B cell (primary cell): ENCODE measurements at regions not wholly inside any gene's neighbourhood (a gene's known extent, or its start where the extent isn't known, plus 50 kb on each side); places are given as distances from the start of the nearest gene placed in this dataset.

ENCODE experiments used
- ATAC-seq: fragments of 200-7000 bp; cut with Tn5 transposase; one replicate; pipeline ENCODE4 v1.10.0; 2021; ENCODE audit warnings: low read depth, mild to moderate bottlenecking, moderate number of reproducible peaks, moderate library complexity
- CTCF ChIA-PET: fragments of 350-600 bp; sonication (Branson Sonifier 250); formaldehyde crosslinking; loops from one replicate; lab custom pipeline; 2021; ENCODE audit warnings: antibody characterized with exemption, inconsistent platforms; lab: Charles Lee
- POLR2A ChIA-PET: fragments of 350-600 bp; sonication (Branson Sonifier 250); formaldehyde crosslinking; loops from one replicate; lab custom pipeline; 2021; ENCODE audit warnings: antibody characterized with exemption; lab: Charles Lee
- DNase-seq: peaks from one replicate; pipeline ENCODE4 v3.0.0; 2013
- H2AFZ ChIP-seq: 2 replicates; pipeline ENCODE4 v1.6.1; 2012; ENCODE audit warnings: mild to moderate bottlenecking, low read depth, low read length; ENCODE audit not compliant: insufficient read depth, poor library complexity, severe bottlenecking
- H3K27ac ChIP-seq, 2 donors: 1 replicate in 1 of 2; 2 replicates in 1 of 2; pipeline ENCODE4 v1.5.1; 2012 to 2013; ENCODE audit warnings: low read length in 2 of 2, mild to moderate bottlenecking in 2 of 2, moderate library complexity in 1 of 2
- H3K27me3 ChIP-seq, 4 experiments: fragments of 200-600 bp in 1 of 4; sonication (generic) in 1 of 4; replicated peaks in 1 of 4; 1 replicate in 2 of 4; 2 replicates in 2 of 4; pipeline versions ENCODE4 v1.6.1 to v1.7.0; 2013 to 2016; ENCODE audit warnings: low read length in 3 of 4, mild to moderate bottlenecking in 2 of 4, mixed read lengths in 1 of 4, moderate library complexity in 1 of 4; ENCODE audit not compliant: insufficient read depth in 4 of 4, control insufficient read depth in 3 of 4; ENCODE audit errors: control extremely low read depth in 1 of 4
- H3K36me3 ChIP-seq, 2 experiments: replicated peaks in 1 of 2; 1 replicate in 1 of 2; 2 replicates in 1 of 2; pipeline versions ENCODE4 v1.6.1 to v1.7.1; 2013; ENCODE audit warnings: low read length in 1 of 2; ENCODE audit not compliant: insufficient read depth in 2 of 2, control insufficient read depth in 1 of 2; ENCODE audit errors: control extremely low read depth in 1 of 2, extremely low read depth in 1 of 2
- H3K4me1 ChIP-seq, 2 donors: fragments of 200-600 bp in 1 of 2; sonication (generic) in 1 of 2; 1 replicate in 1 of 2; 2 replicates in 1 of 2; pipeline versions ENCODE4 v1.5.1 to v1.6.1; 2013 to 2017; ENCODE audit warnings: low read length in 2 of 2; ENCODE audit not compliant: control insufficient read depth in 2 of 2, insufficient read depth in 2 of 2
- H3K4me2 ChIP-seq: replicated peaks from 2 replicates; pipeline ENCODE3; 2012; ENCODE audit warnings: mild to moderate bottlenecking, low read depth, low read length; ENCODE audit not compliant: poor library complexity, severe bottlenecking
- H3K4me3 ChIP-seq, 5 experiments: fragments of 200-600 bp in 1 of 5; sonication (generic) in 1 of 5; 1 replicate in 3 of 5; 2 replicates in 2 of 5; pipeline versions ENCODE4 v1.5.1 to v1.7.0; 2011 to 2016; ENCODE audit warnings: low read length in 4 of 5, mild to moderate bottlenecking in 4 of 5, low read depth in 2 of 5, control low read depth in 1 of 5, moderate library complexity in 1 of 5; ENCODE audit not compliant: insufficient read depth in 1 of 5; ENCODE audit errors: control extremely low read depth in 1 of 5, extremely low read depth in 1 of 5
- H3K79me2 ChIP-seq: fragments of 200-600 bp; sonication (generic); one replicate; pipeline ENCODE4 v1.6.0; 2016; ENCODE audit warnings: low read length; ENCODE audit not compliant: control insufficient read depth, insufficient read depth
- H3K9ac ChIP-seq: fragments of 200-600 bp; sonication (generic); 2 replicates; pipeline ENCODE4 v1.6.1; 2017; ENCODE audit warnings: mild to moderate bottlenecking, low read length, moderate library complexity
- H3K9me3 ChIP-seq, 3 donors: one replicate each; pipeline versions ENCODE4 v1.6.1 to v1.7.1; 2013; ENCODE audit warnings: low read length in 2 of 3; ENCODE audit not compliant: control insufficient read depth in 2 of 3, insufficient read depth in 1 of 3; ENCODE audit errors: control extremely low read depth in 1 of 3
- H4K20me1 ChIP-seq: 2 replicates; pipeline ENCODE4 v1.6.0; 2012; ENCODE audit warnings: mild to moderate bottlenecking, low read length; ENCODE audit not compliant: insufficient read depth, control insufficient read depth, poor library complexity, severe bottlenecking
- H3K27ac Mint-ChIP-seq: one replicate; pipeline ENCODE4 v1.8.0; 2021; ENCODE audit warnings: mixed read lengths
- H3K27me3 Mint-ChIP-seq: one replicate; pipeline ENCODE4 v1.8.0; 2021; ENCODE audit warnings: mixed read lengths
- H3K4me1 Mint-ChIP-seq: one replicate; pipeline ENCODE4 v1.8.0; 2021; ENCODE audit warnings: mixed read lengths
- H3K4me3 Mint-ChIP-seq: one replicate; pipeline ENCODE4 v1.8.0; 2021; ENCODE audit warnings: mixed read lengths
- H3K9me3 Mint-ChIP-seq: one replicate; pipeline ENCODE4 v1.8.0; 2022; ENCODE audit warnings: mixed read lengths; ENCODE audit not compliant: insufficient read depth
- EZH2 ChIP-seq: IDR thresholded peaks from 2 replicates; pipeline ENCODE4 v1.6.1; 2012; ENCODE audit warnings: borderline replicate concordance, low read depth, mild to moderate bottlenecking, moderate library complexity, low read length; ENCODE audit not compliant: insufficient read depth, poor library complexity, severe bottlenecking
- WGBS: methylation state at CpG from one replicate; pipeline ENCODE4 v1.1.5; 2013; ENCODE audit warnings: missing lambda C conversion rate; ENCODE audit not compliant: insufficient coverage; 5-methylcytosine and 5-hydroxymethylcytosine counted together
- intact Hi-C: fragments of 100-400 bp; cut with micrococcal nuclease; formaldehyde crosslinking; loops from one replicate; pipeline ENCODE4 v1.10.0; 2022
- TF ChIP-seq, protein P1 (sequence below): fragments of 200-600 bp; IDR thresholded peaks from one replicate; pipeline ENCODE4 v1.8.0; 2022; ENCODE audit warnings: antibody characterized with exemption, mild to moderate bottlenecking

DNA sequence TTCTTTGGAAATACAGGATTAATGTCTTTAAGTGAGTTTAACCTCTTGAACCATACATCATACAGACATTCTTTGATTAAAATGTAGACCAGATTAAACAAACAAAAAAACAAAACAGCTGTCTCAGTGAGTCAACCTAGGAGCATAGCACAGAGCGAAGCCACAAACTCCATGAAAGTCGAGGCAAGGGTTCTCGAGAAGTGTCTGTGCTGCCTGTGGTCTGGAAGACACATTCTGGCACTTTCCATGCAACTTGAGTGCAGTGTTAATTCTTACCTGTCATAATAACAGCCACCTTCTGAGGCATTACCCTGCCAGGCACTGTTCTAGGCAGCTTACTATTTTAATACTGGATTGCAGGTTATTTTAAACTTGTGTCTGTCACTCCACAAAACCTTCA is 435.5 kb upstream of the MMADHC start:
- Histone ChIP-seq H3K9ac (no peak overlapping the region), H4K20me1 (no peaks in the 10 kb centered on the region), H3K4me2 (no peak overlapping the region), H3K4me3 (no peak overlapping the region), H2AFZ (no peak overlapping the region), H3K4me1 (no peaks in the 10 kb centered on the region), H3K27me3 (no peaks in the 10 kb centered on the region), H3K79me2 (no peaks in the 10 kb centered on the region), H3K9me3 (no peaks in the 10 kb centered on the region), H3K36me3 (no peaks in the 10 kb centered on the region), H3K27ac (no peak overlapping the region)
- ChIA-PET POLR2A (no interaction called here), CTCF (no interaction called here)
- no peak for ATAC-seq
- intact Hi-C loops, result no loop called here
- TF ChIP-seq, protein P1, sequence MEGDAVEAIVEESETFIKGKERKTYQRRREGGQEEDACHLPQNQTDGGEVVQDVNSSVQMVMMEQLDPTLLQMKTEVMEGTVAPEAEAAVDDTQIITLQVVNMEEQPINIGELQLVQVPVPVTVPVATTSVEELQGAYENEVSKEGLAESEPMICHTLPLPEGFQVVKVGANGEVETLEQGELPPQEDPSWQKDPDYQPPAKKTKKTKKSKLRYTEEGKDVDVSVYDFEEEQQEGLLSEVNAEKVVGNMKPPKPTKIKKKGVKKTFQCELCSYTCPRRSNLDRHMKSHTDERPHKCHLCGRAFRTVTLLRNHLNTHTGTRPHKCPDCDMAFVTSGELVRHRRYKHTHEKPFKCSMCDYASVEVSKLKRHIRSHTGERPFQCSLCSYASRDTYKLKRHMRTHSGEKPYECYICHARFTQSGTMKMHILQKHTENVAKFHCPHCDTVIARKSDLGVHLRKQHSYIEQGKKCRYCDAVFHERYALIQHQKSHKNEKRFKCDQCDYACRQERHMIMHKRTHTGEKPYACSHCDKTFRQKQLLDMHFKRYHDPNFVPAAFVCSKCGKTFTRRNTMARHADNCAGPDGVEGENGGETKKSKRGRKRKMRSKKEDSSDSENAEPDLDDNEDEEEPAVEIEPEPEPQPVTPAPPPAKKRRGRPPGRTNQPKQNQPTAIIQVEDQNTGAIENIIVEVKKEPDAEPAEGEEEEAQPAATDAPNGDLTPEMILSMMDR, result no peak
- TF ChIP-seq EZH2, result no peak
- Mint-ChIP-seq H3K27ac (no peak overlapping the region), H3K4me3 (no peak overlapping the region), H3K4me1 (no peaks in the 10 kb centered on the region), H3K9me3 (peaks cover 2% of the 10 kb centered on the region), H3K27me3 (no peaks in the 10 kb centered on the region)
- 94% methylated on average over 3 of the region's 3 CpGs for WGBS
- DNase-seq, result no peak

- no peak overlapping the region for H3K4me3 Mint-ChIP-seq
- no peaks in the 10 kb centered on the region for H3K36me3 ChIP-seq
- H3K4me1 Mint-ChIP-seq, result no peaks in the 10 kb centered on the region
- ChIA-PET CTCF (no interaction called here), POLR2A (no interaction called here)
- WGBS, result no CpG with 5 or more reads among the region's 5 CpGs
- H3K27me3 ChIP-seq, result no peaks in the 10 kb centered on the region
- intact Hi-C loops, result no loop called here
- no peaks in the 10 kb centered on the region for H3K9me3 ChIP-seq
- H3K27ac ChIP-seq, result no peak overlapping the region
- no peak for DNase-seq
- TF ChIP-seq, protein P1, result no peak
- no peak for TF ChIP-seq EZH2
- H3K9ac ChIP-seq, result no peak overlapping the region
- no peak overlapping the region for H3K4me2 ChIP-seq
- H3K4me1 ChIP-seq, result no peaks in the 10 kb centered on the region
- no peaks in the 10 kb centered on the region for H3K27me3 Mint-ChIP-seq
- no peak overlapping the region for H2AFZ ChIP-seq
- H3K4me3 ChIP-seq, result no peak overlapping the region
- H3K9me3 Mint-ChIP-seq, result peaks cover 2% of the 10 kb centered on the region
- no peak overlapping the region for H3K27ac Mint-ChIP-seq
- H4K20me1 ChIP-seq, result no peaks in the 10 kb centered on the region
- no peak for ATAC-seq
- H3K79me2 ChIP-seq, result no peaks in the 10 kb centered on the region
Measured at GRCh38 chr2:150020937-150021673, 433.5 kb upstream of the MMADHC start.
